IgD-negative memory B cell (primary cell): ENCODE measurements at regions not wholly inside any gene's neighbourhood (a gene's known extent, or its start where the extent isn't known, plus 50 kb on each side); places are given as distances from the start of the nearest gene placed in this dataset.
"Not testable (repeated sequence)": the region's sequence is repeated elsewhere in the genome, so short reads cannot be mapped to it uniquely, and the experiment has no call there.

Experiments
- H3K27ac Mint-ChIP-seq, 3 donors: one replicate each; pipeline ENCODE4 v1.8.0; 2020 to 2022; ENCODE audit warnings: mild to moderate bottlenecking in 3 of 3, mixed read lengths in 3 of 3, moderate library complexity in 1 of 3
- H3K27me3 Mint-ChIP-seq: one replicate; pipeline ENCODE4 v1.8.0; 2021; ENCODE audit warnings: mixed read lengths
- H3K36me3 Mint-ChIP-seq: one replicate; pipeline ENCODE4 v1.8.0; 2020; ENCODE audit warnings: mild to moderate bottlenecking, mixed read lengths
- H3K4me1 Mint-ChIP-seq, 3 donors: one replicate each; pipeline ENCODE4 v1.8.0; 2020 to 2022; ENCODE audit warnings: mixed read lengths in 3 of 3, mild to moderate bottlenecking in 1 of 3
- H3K4me3 Mint-ChIP-seq, 4 donors: one replicate each; pipeline ENCODE4 v1.8.0; 2020 to 2022; ENCODE audit warnings: mild to moderate bottlenecking in 4 of 4, mixed read lengths in 4 of 4, moderate library complexity in 3 of 4
- H3K9me3 Mint-ChIP-seq, 3 donors: one replicate each; pipeline ENCODE4 v1.8.0; 2020 to 2021; ENCODE audit warnings: mixed read lengths in 3 of 3, mild to moderate bottlenecking in 1 of 3

- Mint-ChIP-seq H3K27ac (no peak overlapping the region), H3K4me3 (no peak overlapping the region), H3K4me1 (no peaks in the 10 kb centered on the region), H3K9me3 (peaks cover 3 to 24% (median 10%) of the 10 kb centered on the region in 3 donors), H3K27me3 (peaks cover 2% of the 10 kb centered on the region), H3K36me3 (peaks cover 1% of the 10 kb centered on the region)
These were observed 153.5 kb upstream of the KIF2A start for GRCh38 chr5:62152394-62153087.

GRCh38 chr5:62154758-62155157 is 151.2 kb upstream of the KIF2A start:
- peaks cover 2% of the 10 kb centered on the region for H3K27me3 Mint-ChIP-seq
- H3K9me3 Mint-ChIP-seq, result peaks cover 4 to 19% (median 10%) of the 10 kb centered on the region in 3 donors
- H3K36me3 Mint-ChIP-seq, result peaks cover 1% of the 10 kb centered on the region
- no peak overlapping the region for H3K4me3 Mint-ChIP-seq
- no peak overlapping the region for H3K27ac Mint-ChIP-seq
- H3K4me1 Mint-ChIP-seq, result no peaks in the 10 kb centered on the region

GRCh38 chr5:62155988-62156387 is 150.0 kb upstream of the KIF2A start:
- peaks cover 4 to 19% (median 13%) of the 10 kb centered on the region in 3 donors for H3K9me3 Mint-ChIP-seq
- H3K4me3 Mint-ChIP-seq, result no peak overlapping the region
- H3K27me3 Mint-ChIP-seq, result peaks cover 2% of the 10 kb centered on the region
- no peaks in the 10 kb centered on the region for H3K4me1 Mint-ChIP-seq
- no peak overlapping the region for H3K27ac Mint-ChIP-seq
- H3K36me3 Mint-ChIP-seq, result peaks cover 1% of the 10 kb centered on the region

- Mint-ChIP-seq H3K4me3 (no peak overlapping the region), H3K4me1 (no peaks in the 10 kb centered on the region), H3K9me3 (peaks cover 2 to 10% (median 3%) of the 10 kb centered on the region in 3 donors), H3K36me3 (no peaks in the 10 kb centered on the region), H3K27me3 (peaks cover 8% of the 10 kb centered on the region), H3K27ac (no peak overlapping the region)
These were observed 138.4 kb upstream of the KIF2A start for GRCh38 chr5:62167561-62168057.

GRCh38 chr5:62168506-62169281 is 137.3 kb upstream of the KIF2A start:
- Mint-ChIP-seq H3K27me3 (peaks cover 9% of the 10 kb centered on the region), H3K36me3 (no peaks in the 10 kb centered on the region), H3K4me3 (no peak overlapping the region), H3K4me1 (no peaks in the 10 kb centered on the region), H3K9me3 (peaks cover 2 to 3% (median 2%) of the 10 kb centered on the region in 3 donors), H3K27ac (no peak overlapping the region)

GRCh38 chr5:62178258-62178657 is 127.7 kb upstream of the KIF2A start:
- Mint-ChIP-seq H3K27me3 (peaks cover 7% of the 10 kb centered on the region), H3K4me1 (no peaks in the 10 kb centered on the region), H3K9me3 (no peaks in the 10 kb centered on the region), H3K27ac (no peak overlapping the region), H3K36me3 (no peaks in the 10 kb centered on the region), H3K4me3 (no peak overlapping the region)

- no peak overlapping the region for H3K27ac Mint-ChIP-seq
- peaks cover 0 to 5% (median 2%) of the 10 kb centered on the region in 3 donors for H3K9me3 Mint-ChIP-seq
- H3K36me3 Mint-ChIP-seq, result peaks cover 2% of the 10 kb centered on the region
- no peak overlapping the region for H3K4me3 Mint-ChIP-seq
- H3K4me1 Mint-ChIP-seq, result no peaks in the 10 kb centered on the region
- H3K27me3 Mint-ChIP-seq, result peaks cover 2% of the 10 kb centered on the region
These were observed 123.2 kb upstream of the KIF2A start for GRCh38 chr5:62182802-62183201.

GRCh38 chr5:62183727-62184126 is 122.3 kb upstream of the KIF2A start:
- H3K9me3 Mint-ChIP-seq, result peaks cover 0 to 5% (median 2%) of the 10 kb centered on the region in 3 donors
- H3K4me3 Mint-ChIP-seq, result no peak overlapping the region
- H3K4me1 Mint-ChIP-seq, result no peaks in the 10 kb centered on the region
- H3K36me3 Mint-ChIP-seq, result peaks cover 2% of the 10 kb centered on the region
- H3K27ac Mint-ChIP-seq, result no peak overlapping the region
- H3K27me3 Mint-ChIP-seq, result peaks cover 2% of the 10 kb centered on the region

GRCh38 chr5:62184444-62184843 is 121.6 kb upstream of the KIF2A start:
- Mint-ChIP-seq H3K27ac (no peak overlapping the region), H3K4me3 (no peak overlapping the region), H3K27me3 (peaks cover 2% of the 10 kb centered on the region), H3K4me1 (no peaks in the 10 kb centered on the region), H3K9me3 (peaks cover 0 to 5% (median 2%) of the 10 kb centered on the region in 3 donors), H3K36me3 (peaks cover 2% of the 10 kb centered on the region)

- Mint-ChIP-seq H3K36me3 (no peaks in the 10 kb centered on the region), H3K4me3 (no peak overlapping the region), H3K9me3 (peaks cover 7 to 16% (median 10%) of the 10 kb centered on the region in 3 donors), H3K27ac (no peak overlapping the region), H3K27me3 (peaks cover 5% of the 10 kb centered on the region), H3K4me1 (no peaks in the 10 kb centered on the region)
These were observed 115.8 kb upstream of the KIF2A start for GRCh38 chr5:62190173-62190572.

GRCh38 chr5:62190931-62191330 is 115.1 kb upstream of the KIF2A start:
- H3K4me1 Mint-ChIP-seq, result no peaks in the 10 kb centered on the region
- no peaks in the 10 kb centered on the region for H3K36me3 Mint-ChIP-seq
- H3K4me3 Mint-ChIP-seq, result no peak overlapping the region
- H3K27me3 Mint-ChIP-seq, result peaks cover 5% of the 10 kb centered on the region
- H3K27ac Mint-ChIP-seq, result no peak overlapping the region
- peaks cover 7 to 16% (median 10%) of the 10 kb centered on the region in 3 donors for H3K9me3 Mint-ChIP-seq

- no peak overlapping the region for H3K4me3 Mint-ChIP-seq
- H3K4me1 Mint-ChIP-seq, result no peaks in the 10 kb centered on the region
- no peaks in the 10 kb centered on the region for H3K36me3 Mint-ChIP-seq
- peaks cover 7 to 16% (median 8%) of the 10 kb centered on the region in 3 donors for H3K9me3 Mint-ChIP-seq
- H3K27ac Mint-ChIP-seq, result no peak overlapping the region
- H3K27me3 Mint-ChIP-seq, result peaks cover 3% of the 10 kb centered on the region
These were observed 113.0 kb upstream of the KIF2A start for GRCh38 chr5:62192958-62193357.

GRCh38 chr5:62196532-62196931 is 109.5 kb upstream of the KIF2A start:
- H3K9me3 Mint-ChIP-seq, result peaks cover 5 to 16% (median 6%) of the 10 kb centered on the region in 3 donors
- not testable (repeated sequence) for H3K4me1 Mint-ChIP-seq, H3K27ac Mint-ChIP-seq, H3K36me3 Mint-ChIP-seq, H3K4me3 Mint-ChIP-seq, H3K27me3 Mint-ChIP-seq

GRCh38 chr5:62197697-62198096 is 108.3 kb upstream of the KIF2A start:
- peaks cover 5% of the 10 kb centered on the region for H3K27me3 Mint-ChIP-seq
- peaks cover 2 to 8% (median 2%) of the 10 kb centered on the region in 3 donors for H3K9me3 Mint-ChIP-seq
- H3K4me1 Mint-ChIP-seq, result no peaks in the 10 kb centered on the region
- no peak overlapping the region for H3K4me3 Mint-ChIP-seq
- H3K27ac Mint-ChIP-seq, result no peak overlapping the region
- H3K36me3 Mint-ChIP-seq, result no peaks in the 10 kb centered on the region

- Mint-ChIP-seq H3K4me1 (no peaks in the 10 kb centered on the region), H3K27ac (peak overlapping the region in 1 of 3 donors; percentile 24), H3K4me3 (no peak overlapping the region), H3K36me3 (no peaks in the 10 kb centered on the region), H3K27me3 (peaks cover 7% of the 10 kb centered on the region), H3K9me3 (peaks cover 0 to 3% (median 2%) of the 10 kb centered on the region in 3 donors)
These were observed 107.6 kb upstream of the KIF2A start for GRCh38 chr5:62198421-62198820.
